Tibial artery (tissue), 4 donors: ENCODE measurements at regions not wholly inside any gene's neighbourhood (a gene's known extent, or its start where the extent isn't known, plus 50 kb on each side); places are given as distances from the start of the nearest gene placed in this dataset.

ENCODE experiments used
- DNase-seq, 2 donors: peaks; one replicate each; pipeline ENCODE4 v3.0.0-alpha.2; 2019
- H3K27ac ChIP-seq, 2 donors: fragments of 200-600 bp; sonication (generic) in 1 of 2; 1 replicate in 1 of 2; 2 replicates in 1 of 2; pipeline ENCODE4 v1.5.1; 2018 to 2019; ENCODE audit warnings: mild to moderate bottlenecking in 1 of 2
- H3K27me3 ChIP-seq, 2 donors: fragments of 200-600 bp; sonication (generic) in 1 of 2; one replicate each; pipeline versions ENCODE4 v1.5.1 to v1.6.0; 2016 to 2019
- H3K36me3 ChIP-seq, 3 donors: fragments of 200-600 bp; sonication (generic) in 2 of 3; one replicate each; pipeline ENCODE4 v1.5.1; 2016 to 2019; ENCODE audit warnings: mild to moderate bottlenecking in 2 of 3
- H3K4me1 ChIP-seq, 4 donors: fragments of 200-600 bp; sonication (generic) in 2 of 4; 1 replicate in 3 of 4; 2 replicates in 1 of 4; pipeline ENCODE4 v1.5.1; 2016 to 2019
- H3K4me3 ChIP-seq, 2 donors: fragments of 200-600 bp; sonication (generic) in 1 of 2; 1 replicate in 1 of 2; 2 replicates in 1 of 2; pipeline ENCODE4 v1.5.1; 2018 to 2019; ENCODE audit warnings: mild to moderate bottlenecking in 2 of 2
- H3K9me3 ChIP-seq, 3 donors: fragments of 200-600 bp; sonication (generic) in 1 of 3; one replicate each; pipeline ENCODE4 v1.5.1; 2016 to 2019
- CTCF ChIP-seq, 2 experiments: fragments of 200-600 bp in 1 of 2; fragments of 450-650 bp in 1 of 2; IDR thresholded peaks; one replicate each; pipeline ENCODE4 v1.5.1; 2017 to 2019; ENCODE audit warnings: antibody characterized with exemption in 2 of 2, mild to moderate bottlenecking in 1 of 2, moderate library complexity in 1 of 2
- intact Hi-C: fragments of 100-400 bp; cut with DNase I; formaldehyde crosslinking; loops from one replicate; pipeline ENCODE4 v1.15.0; 2023; ENCODE audit warnings: low total_unique reads

GRCh38 chr6:9437836-9438235 is 977.0 kb downstream of the TFAP2A start:
- no peak overlapping the region for H3K4me3 ChIP-seq
- TF ChIP-seq CTCF (IDR thresholded peaks at IDR 0.05) = no peak
- no peaks in the 10 kb centered on the region for H3K4me1 ChIP-seq

GRCh38 chr6:9435281-9435680 is 979.6 kb downstream of the TFAP2A start:
- Histone ChIP-seq H3K27ac (no peak overlapping the region), H3K4me1 (no peaks in the 10 kb centered on the region), H3K4me3 (no peak overlapping the region), H3K36me3 (no peaks in the 10 kb centered on the region), H3K9me3 (no peaks in the 10 kb centered on the region), H3K27me3 (no peaks in the 10 kb centered on the region)
- no peak for TF ChIP-seq CTCF (IDR thresholded peaks at IDR 0.05)
- DNase-seq = no peak
- intact Hi-C loops = no loop called here

More at GRCh38 chr6:9437836-9438235, 977.0 kb downstream of the TFAP2A start:
- Histone ChIP-seq H3K9me3 (no peaks in the 10 kb centered on the region), H3K27me3 (no peaks in the 10 kb centered on the region), H3K36me3 (no peaks in the 10 kb centered on the region), H3K27ac (no peak overlapping the region)
- intact Hi-C loops = no loop called here
- no peak for DNase-seq

GRCh38 chr6:9431945-9432344 is 982.9 kb downstream of the TFAP2A start:
- no peaks in the 10 kb centered on the region for H3K27me3 ChIP-seq
- no peaks in the 10 kb centered on the region for H3K4me1 ChIP-seq
- H3K27ac ChIP-seq = no peak overlapping the region
- H3K36me3 ChIP-seq = no peaks in the 10 kb centered on the region
- no peak for TF ChIP-seq CTCF (IDR thresholded peaks at IDR 0.05)
- H3K4me3 ChIP-seq = no peak overlapping the region
- DNase-seq = no peak
- intact Hi-C loops = no loop called here
- no peaks in the 10 kb centered on the region for H3K9me3 ChIP-seq

- no peak for DNase-seq
- intact Hi-C loops = no loop called here
- no peak for TF ChIP-seq CTCF (IDR thresholded peaks at IDR 0.05)
- no peak overlapping the region for H3K27ac ChIP-seq
- H3K4me1 ChIP-seq = no peaks in the 10 kb centered on the region
- no peaks in the 10 kb centered on the region for H3K9me3 ChIP-seq
- no peaks in the 10 kb centered on the region for H3K36me3 ChIP-seq
- H3K27me3 ChIP-seq = no peaks in the 10 kb centered on the region
- H3K4me3 ChIP-seq = no peak overlapping the region
Observed at GRCh38 chr6:9428421-9429172, 986.3 kb downstream of the TFAP2A start.

- Histone ChIP-seq H3K4me3 (no peak overlapping the region), H3K27me3 (no peaks in the 10 kb centered on the region), H3K4me1 (no peaks in the 10 kb centered on the region), H3K36me3 (no peaks in the 10 kb centered on the region), H3K9me3 (no peaks in the 10 kb centered on the region), H3K27ac (no peak overlapping the region)
- intact Hi-C loops = no loop called here
- no peak for DNase-seq
- TF ChIP-seq CTCF (IDR thresholded peaks at IDR 0.05) = no peak
Observed at GRCh38 chr6:9422138-9422537, 986.8 kb upstream of the SLC35B3 start.
